Immature natural killer cell (primary cell): ENCODE measurements at regions not wholly inside any gene's neighbourhood (a gene's known extent, or its start where the extent isn't known, plus 50 kb on each side); places are given as distances from the start of the nearest gene placed in this dataset.

ENCODE experiments used
- DNase-seq, 3 donors: peaks; one replicate each; pipeline ENCODE4 v3.0.0; 2022; ENCODE audit warnings: mixed read lengths in 1 of 3
- H3K27ac Mint-ChIP-seq, 6 donors: one replicate each; pipeline ENCODE4 v1.8.0; 2020; ENCODE audit warnings: mixed read lengths in 6 of 6, mild to moderate bottlenecking in 5 of 6, inconsistent platforms in 4 of 6, moderate library complexity in 3 of 6
- H3K27me3 Mint-ChIP-seq, 3 donors: one replicate each; pipeline ENCODE4 v1.8.0; 2020 to 2021; ENCODE audit warnings: low read depth in 3 of 3, mild to moderate bottlenecking in 3 of 3, mixed read lengths in 3 of 3, moderate library complexity in 3 of 3, inconsistent platforms in 1 of 3
- H3K36me3 Mint-ChIP-seq, 3 donors: one replicate each; pipeline ENCODE4 v1.8.0; 2020; ENCODE audit warnings: mixed read lengths in 3 of 3, inconsistent platforms in 2 of 3, mild to moderate bottlenecking in 2 of 3
- H3K4me1 Mint-ChIP-seq, 2 donors: one replicate each; pipeline ENCODE4 v1.8.0; 2020; ENCODE audit warnings: inconsistent platforms in 2 of 2, mild to moderate bottlenecking in 2 of 2, mixed read lengths in 2 of 2, moderate library complexity in 1 of 2
- H3K4me3 Mint-ChIP-seq, 5 donors: one replicate each; pipeline ENCODE4 v1.8.0; 2020; ENCODE audit warnings: mild to moderate bottlenecking in 5 of 5, mixed read lengths in 5 of 5, inconsistent platforms in 3 of 5, moderate library complexity in 3 of 5
- H3K9me3 Mint-ChIP-seq, 6 donors: one replicate each; pipeline ENCODE4 v1.8.0; 2020; ENCODE audit warnings: mild to moderate bottlenecking in 6 of 6, mixed read lengths in 6 of 6, inconsistent platforms in 4 of 6, moderate library complexity in 3 of 6

DNA sequence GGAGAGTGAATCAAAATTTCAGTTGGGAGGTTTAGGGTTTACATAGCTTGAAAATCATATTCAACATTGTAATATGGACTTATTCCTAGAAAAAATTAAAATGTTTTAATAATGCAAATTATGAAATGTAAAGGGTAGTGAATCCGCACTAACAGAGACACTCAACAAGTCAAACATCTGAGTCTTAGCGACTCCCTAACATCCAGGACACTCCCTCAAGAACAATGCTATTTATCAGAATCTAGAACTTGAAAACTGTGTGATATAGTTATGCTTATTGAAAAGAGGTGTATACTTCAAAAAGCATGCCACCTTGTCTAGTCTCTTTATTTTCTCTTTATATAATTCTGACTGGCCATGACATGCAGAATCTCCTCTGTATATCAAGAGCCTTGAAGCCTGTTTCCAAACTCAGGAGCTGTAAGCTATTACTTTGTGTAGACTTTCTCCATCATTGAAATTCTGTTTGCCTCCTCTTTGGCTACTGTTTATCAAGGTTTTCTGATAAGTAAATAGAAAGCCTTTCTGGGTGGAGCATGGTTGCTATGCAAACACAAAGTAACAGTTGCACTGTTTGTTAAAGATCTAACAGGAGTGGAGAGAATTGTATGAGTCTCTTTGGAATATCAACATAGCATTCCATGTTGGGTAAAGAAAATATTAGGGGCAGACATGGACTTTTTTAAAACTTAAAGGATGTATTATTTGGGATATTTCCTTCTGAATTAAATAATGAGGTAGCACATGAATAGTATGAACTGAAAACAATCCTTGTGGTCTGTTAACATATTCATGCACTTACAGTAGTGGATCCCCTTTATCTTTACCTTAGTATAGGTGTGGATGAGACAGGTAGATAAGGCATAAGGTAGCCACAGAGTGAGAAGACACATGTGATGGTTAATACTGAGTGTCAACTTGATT is 56.4 kb upstream of the MBNL2 start:
- H3K27ac Mint-ChIP-seq: no peak overlapping the region
- no peaks in the 10 kb centered on the region for H3K4me1 Mint-ChIP-seq
- no peak overlapping the region for H3K4me3 Mint-ChIP-seq
- peaks cover 0 to 4% (median 3%) of the 10 kb centered on the region in 3 donors for H3K27me3 Mint-ChIP-seq
- H3K9me3 Mint-ChIP-seq: peaks cover 0 to 2% (median 0%) of the 10 kb centered on the region in 6 donors
- no peak for DNase-seq
- no peaks in the 10 kb centered on the region for H3K36me3 Mint-ChIP-seq

DNA sequence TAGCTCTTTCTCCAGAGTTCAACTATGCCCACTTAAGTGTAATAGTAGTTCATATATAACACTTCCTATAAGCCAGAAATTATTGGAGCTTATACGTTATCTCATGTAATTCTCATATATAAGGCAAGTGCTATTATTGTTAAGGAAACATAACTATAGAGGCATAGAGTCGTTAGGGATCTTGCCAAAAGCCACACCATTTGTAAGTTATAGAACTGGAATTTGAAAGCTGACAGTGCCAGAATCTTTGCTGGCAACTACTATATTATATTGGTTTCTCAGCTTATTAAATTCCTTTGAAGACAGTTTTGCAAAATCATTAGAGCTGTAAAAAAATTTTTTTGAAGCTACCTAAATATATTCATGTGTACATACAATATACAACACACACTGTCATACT is 51.0 kb upstream of the MBNL2 start:
- no peak overlapping the region for H3K4me3 Mint-ChIP-seq
- H3K4me1 Mint-ChIP-seq: no peaks in the 10 kb centered on the region
- no peak for DNase-seq
- no peak overlapping the region for H3K27ac Mint-ChIP-seq
- H3K36me3 Mint-ChIP-seq: no peaks in the 10 kb centered on the region
- H3K9me3 Mint-ChIP-seq: no peaks in the 10 kb centered on the region
- peaks cover 2 to 5% (median 4%) of the 10 kb centered on the region in 3 donors for H3K27me3 Mint-ChIP-seq
